ENCODE measurements at regions not wholly inside any gene's neighbourhood (a gene's known extent, or its start where the extent isn't known, plus 50 kb on each side); places are given as distances from the start of the nearest gene placed in this dataset.

DNA sequence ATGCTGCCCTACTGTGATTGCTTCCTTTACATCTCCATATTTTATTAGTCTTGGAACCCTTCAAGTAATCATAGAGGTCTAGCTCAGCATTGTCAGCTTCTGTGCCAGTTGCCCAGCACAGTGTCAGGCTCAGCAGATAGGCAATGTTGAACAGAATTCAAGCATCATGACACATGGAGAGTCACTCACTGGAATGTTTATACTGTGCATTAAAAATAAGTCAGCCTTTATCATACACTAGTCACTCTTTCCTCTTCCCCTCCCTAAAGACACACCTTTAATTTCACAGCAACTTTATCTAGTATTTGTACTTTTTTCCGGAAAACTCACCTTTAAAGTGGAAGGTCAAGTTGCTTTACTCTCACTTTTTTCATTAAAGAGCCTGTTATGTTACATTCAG lies 253.8 kb upstream of the CDH11 start:
- TF ChIP-seq POLR2AphosphoS5 (IDR thresholded peaks at IDR 0.05): no peak
- TF ChIP-seq, protein P1, sequence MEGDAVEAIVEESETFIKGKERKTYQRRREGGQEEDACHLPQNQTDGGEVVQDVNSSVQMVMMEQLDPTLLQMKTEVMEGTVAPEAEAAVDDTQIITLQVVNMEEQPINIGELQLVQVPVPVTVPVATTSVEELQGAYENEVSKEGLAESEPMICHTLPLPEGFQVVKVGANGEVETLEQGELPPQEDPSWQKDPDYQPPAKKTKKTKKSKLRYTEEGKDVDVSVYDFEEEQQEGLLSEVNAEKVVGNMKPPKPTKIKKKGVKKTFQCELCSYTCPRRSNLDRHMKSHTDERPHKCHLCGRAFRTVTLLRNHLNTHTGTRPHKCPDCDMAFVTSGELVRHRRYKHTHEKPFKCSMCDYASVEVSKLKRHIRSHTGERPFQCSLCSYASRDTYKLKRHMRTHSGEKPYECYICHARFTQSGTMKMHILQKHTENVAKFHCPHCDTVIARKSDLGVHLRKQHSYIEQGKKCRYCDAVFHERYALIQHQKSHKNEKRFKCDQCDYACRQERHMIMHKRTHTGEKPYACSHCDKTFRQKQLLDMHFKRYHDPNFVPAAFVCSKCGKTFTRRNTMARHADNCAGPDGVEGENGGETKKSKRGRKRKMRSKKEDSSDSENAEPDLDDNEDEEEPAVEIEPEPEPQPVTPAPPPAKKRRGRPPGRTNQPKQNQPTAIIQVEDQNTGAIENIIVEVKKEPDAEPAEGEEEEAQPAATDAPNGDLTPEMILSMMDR (IDR thresholded peaks at IDR 0.05): no peak
